Stimulated activated CD4-positive, alpha-beta T cell treated with anti-CD3 and anti-CD28 coated beads, Interleukin-1b, Interleukin-23, amount 100 ng/mL, for 48 hours (primary cell): ENCODE measurements at regions not wholly inside any gene's neighbourhood (a gene's known extent, or its start where the extent isn't known, plus 50 kb on each side); places are given as distances from the start of the nearest gene placed in this dataset.
A peak's percentile ranks its signal among the peaks of the same experiment; 100 is the strongest.

Experiments used
- DNase-seq: peaks from one replicate; pipeline ENCODE4 v3.0.0-alpha.2; 2020

- DNase-seq: no peak
Measured at GRCh38 chr17:36730095-36730808, 128.9 kb downstream of the MRM1 start.

GRCh38 chr17:36730857-36731490 is 129.6 kb downstream of the MRM1 start:
- DNase-seq: no peak

GRCh38 chr17:36731811-36732210 is 130.4 kb downstream of the MRM1 start:
- no peak for DNase-seq

- no peak for DNase-seq
Measured at GRCh38 chr17:36732351-36732750, 131.0 kb downstream of the MRM1 start.

- no peak for DNase-seq
Measured at GRCh38 chr17:36736201-36737156, 135.1 kb downstream of the MRM1 start.

- no peak for DNase-seq
Measured at GRCh38 chr17:36739208-36739607, 137.8 kb downstream of the MRM1 start.

GRCh38 chr17:36740157-36740556 is 138.8 kb downstream of the MRM1 start:
- DNase-seq: no peak

GRCh38 chr17:36741019-36741902 is 139.9 kb downstream of the MRM1 start:
- DNase-seq: no peak

GRCh38 chr17:36742267-36743000 is 141.1 kb downstream of the MRM1 start:
- DNase-seq: no peak

- no peak for DNase-seq
Measured at GRCh38 chr17:36743130-36743529, 141.7 kb downstream of the MRM1 start.

- no peak for DNase-seq
Measured at GRCh38 chr17:36746381-36747053, 145.1 kb downstream of the MRM1 start.

- DNase-seq: no peak
Measured at GRCh38 chr17:36747861-36748260, 146.5 kb downstream of the MRM1 start.

GRCh38 chr17:36748272-36748671 is 146.9 kb downstream of the MRM1 start:
- DNase-seq: no peak

GRCh38 chr17:36749493-36749892 is 148.1 kb downstream of the MRM1 start:
- no peak for DNase-seq

- no peak for DNase-seq
Measured at GRCh38 chr17:36750316-36750885, 149.0 kb downstream of the MRM1 start.

- DNase-seq: no peak
Measured at GRCh38 chr17:36752096-36752888, 150.9 kb downstream of the MRM1 start.

GRCh38 chr17:36755586-36755985 is 154.2 kb downstream of the MRM1 start:
- peak; percentile 24 for DNase-seq

GRCh38 chr17:36756695-36757094 is 155.3 kb downstream of the MRM1 start:
- no peak for DNase-seq

GRCh38 chr17:36760425-36760824 is 159.0 kb downstream of the MRM1 start:
- no peak for DNase-seq
